HG03457 (cell line): ENCODE measurements at regions not wholly inside any gene's neighbourhood (a gene's known extent, or its start where the extent isn't known, plus 50 kb on each side); places are given as distances from the start of the nearest gene placed in this dataset.

Source experiments
- ATAC-seq: cut with Tn5 transposase; IDR thresholded peaks from one replicate; pipeline ENCODE4 v1.9.1; 2021; ENCODE audit warnings: moderate number of reproducible peaks; ENCODE audit not compliant: unreplicated experiment

DNA sequence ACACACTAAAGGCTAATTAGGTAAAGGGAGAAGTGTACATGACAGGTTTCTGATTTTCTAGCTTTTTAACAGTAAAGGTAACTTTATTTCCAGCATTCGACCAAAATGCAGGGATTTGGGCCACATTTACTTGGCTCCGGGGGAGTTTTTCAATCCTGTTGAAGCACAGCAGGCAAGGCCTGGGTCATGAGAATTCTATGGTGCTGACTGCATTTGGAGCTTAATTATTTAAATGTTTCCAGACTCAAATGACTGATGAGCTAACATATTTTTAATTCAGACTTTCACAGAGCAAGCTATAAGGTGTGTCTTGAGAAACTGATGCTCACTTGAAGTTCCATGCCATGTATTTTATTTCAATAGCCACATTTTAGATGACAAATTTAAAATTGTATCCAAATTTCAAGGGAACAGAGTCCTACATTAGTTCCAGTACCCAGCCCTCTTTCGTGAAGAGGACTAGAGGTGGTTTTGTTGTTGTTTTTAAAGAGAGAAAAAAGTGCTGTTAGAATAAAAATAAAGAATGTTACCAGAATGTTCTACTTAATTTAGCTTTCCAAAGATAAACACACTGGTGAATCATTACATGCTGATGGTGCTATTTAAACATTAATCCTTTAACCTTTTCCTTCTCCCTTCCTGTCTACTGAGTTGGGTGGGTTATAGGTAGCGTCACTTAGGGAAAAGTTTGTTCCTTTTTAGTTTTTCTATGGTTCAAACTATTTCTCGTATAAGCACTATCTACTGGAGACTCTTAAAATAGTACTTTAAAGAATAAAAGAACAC, 82.3 kb upstream of the PHACTR2 start:
- no peak for ATAC-seq

DNA sequence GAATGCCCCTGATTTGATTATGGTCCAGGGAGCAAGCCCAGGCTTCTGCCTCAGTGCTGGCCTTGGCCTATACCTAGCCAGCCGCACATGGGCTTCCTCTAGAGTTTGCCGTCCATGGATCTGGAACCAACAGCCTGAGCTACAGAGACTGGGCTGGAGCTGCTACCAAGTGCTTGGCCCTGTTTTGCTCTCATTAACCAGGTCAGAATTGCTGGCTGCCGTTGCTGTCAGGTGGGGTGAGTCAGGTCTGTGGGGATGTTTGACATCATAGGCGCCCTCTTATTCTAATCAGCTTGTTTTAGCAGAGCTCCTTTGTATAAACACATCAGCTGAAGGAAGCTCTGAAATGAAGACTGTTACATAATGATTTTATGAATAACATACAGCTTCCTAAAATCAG, 83.1 kb upstream of the PHACTR2 start:
- ATAC-seq: no peak

DNA sequence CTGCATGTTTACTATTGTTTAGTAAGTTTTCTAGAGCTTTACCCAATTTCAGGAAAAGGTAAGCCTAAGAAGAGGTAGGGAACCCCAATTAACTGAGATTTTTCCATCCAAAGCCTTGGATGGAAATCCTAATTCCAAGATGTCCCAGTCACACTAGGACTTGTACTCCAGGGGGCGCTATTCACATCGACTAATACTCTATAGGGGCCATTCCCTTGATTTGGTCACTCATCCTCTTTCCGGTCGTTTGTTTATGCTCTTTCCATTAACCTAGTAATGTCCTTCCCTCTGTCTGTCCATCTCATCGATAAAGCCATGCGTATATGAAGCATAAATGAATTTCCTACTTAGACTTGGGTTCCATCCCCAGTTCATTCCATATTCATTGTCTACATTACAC, 80.8 kb upstream of the FUCA2 start:
- ATAC-seq: no peak

DNA sequence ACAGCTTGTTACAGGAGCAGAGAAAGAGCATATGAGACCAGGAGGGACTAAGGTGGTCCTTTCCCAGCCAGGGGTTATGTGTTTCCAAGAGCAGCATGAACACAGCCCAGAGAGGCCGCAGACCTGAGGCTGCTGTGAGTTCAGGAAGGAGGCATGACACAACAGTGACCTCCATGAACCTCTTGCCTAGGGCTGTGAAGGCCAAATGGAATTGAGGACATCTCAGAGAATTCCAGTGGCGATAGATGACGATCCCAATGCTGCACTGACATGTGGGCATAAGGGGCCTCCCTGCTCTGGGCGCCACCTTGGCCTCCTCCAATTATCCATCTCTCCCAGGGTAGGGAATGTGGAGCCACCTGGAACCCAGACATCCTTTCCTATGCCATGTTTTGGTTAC, 79.9 kb upstream of the FUCA2 start:
- ATAC-seq: no peak

DNA sequence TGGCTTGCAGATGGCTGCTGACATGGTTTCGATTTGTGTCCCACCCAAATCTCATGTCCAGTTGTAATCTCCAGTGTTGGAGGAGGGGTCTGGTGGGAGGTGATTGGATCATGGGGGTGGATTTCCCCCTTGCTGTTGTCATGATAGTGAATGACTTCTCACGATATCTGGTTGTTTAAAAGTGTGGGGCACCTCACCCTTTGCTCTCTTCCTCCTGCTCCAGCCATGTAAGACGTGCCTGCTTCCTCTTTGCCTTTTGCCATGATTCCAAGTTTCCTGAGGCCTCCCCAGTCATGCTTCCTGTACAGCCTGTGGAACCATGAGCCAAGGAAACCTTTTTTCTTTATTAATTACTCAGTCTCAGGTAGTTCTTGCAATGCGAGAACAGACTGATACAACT, 77.6 kb upstream of the FUCA2 start:
- no peak for ATAC-seq

DNA sequence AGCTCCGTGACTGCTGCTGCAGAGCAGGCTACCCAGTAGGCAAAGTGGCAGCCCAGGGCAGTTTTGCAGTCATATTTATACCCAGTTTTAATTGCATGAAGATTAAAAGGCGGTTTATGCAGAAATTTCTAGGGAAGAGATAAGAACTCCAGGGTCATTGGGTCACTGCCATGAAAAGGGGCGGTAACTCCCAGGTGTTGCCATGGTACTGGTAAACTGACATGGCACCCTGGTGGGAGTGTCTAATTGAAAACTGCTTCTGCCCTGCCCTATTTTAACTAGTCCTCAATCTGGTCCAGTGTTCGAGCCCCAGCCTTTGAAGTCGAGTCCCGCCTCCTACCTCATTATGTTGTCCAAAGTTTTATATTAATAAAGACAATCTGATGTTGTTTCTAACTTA, 75.0 kb upstream of the FUCA2 start:
- ATAC-seq: no peak

DNA sequence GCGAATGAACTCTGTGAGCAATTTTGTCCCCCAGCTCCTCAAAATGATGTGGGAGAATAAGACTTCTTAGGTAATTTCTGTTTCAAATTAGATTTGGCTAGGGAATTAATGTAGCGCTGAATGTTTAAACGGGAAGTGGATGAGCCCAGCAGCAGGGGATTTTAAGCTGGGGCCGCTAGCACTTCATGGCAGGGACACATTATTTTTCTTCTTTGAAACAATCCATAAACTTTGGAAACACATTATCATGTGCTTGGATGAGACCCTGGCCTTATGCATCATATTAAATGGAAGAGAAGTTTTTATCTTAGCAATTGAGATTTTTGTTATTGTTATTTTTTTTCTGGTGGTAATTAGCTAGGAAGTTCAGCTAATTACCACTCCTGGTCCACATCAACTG, 74.2 kb upstream of the FUCA2 start:
- ATAC-seq: no peak

DNA sequence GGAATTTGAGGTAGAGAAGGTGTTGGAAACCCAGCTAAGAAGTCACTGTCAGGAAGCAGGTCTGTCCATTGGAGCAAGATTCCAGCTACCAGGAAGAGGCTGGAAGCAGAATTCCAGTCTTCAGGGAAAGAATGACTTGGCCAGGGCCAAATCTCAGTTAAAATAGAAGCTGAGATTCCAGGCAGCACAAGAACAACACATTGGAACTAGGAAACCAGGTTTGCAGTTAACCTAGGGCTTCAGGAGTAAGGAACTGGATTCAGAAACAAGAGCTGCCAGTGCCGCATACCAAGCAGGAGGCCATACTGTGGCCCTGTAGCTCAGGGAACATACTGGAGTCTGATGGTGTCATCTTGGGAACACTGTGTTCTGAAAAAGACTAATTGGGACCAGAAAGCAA, 73.7 kb upstream of the FUCA2 start:
- ATAC-seq: no peak

DNA sequence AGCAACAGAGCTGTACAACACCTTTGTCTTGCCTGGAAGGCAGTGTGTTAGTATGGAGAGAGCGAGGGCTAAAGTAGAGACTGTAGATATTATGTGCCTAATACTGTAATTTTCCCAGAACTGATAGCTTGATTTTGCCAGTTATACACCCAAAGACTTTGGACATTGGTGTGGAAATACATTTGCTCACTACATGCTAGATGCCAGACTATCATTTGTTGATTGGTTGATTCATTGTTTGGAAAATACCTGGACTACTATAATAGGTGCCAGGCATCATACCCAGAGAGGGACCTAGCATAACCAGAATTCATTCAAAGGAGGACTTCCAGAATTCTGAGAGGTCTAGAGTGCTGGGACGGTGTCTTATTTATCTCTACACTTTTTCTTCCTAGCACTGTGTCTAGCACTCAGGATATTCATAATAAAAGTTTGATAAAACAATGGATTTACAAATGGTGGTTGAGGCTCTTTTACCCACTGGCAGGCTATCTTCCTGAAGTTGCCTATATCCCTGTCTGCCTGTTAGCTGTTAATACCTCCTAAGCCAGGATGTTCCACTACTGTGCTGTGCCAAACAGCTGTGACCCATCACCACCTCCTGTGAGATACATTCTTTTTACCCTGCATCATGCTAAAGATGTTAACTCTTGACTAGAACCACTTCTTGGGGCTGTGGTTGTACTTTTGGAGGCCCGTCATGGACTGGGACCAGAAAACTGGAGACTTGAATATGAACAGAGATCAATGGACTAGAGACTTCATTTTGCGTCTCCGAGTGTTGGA, 72.2 kb upstream of the FUCA2 start:
- no peak for ATAC-seq

DNA sequence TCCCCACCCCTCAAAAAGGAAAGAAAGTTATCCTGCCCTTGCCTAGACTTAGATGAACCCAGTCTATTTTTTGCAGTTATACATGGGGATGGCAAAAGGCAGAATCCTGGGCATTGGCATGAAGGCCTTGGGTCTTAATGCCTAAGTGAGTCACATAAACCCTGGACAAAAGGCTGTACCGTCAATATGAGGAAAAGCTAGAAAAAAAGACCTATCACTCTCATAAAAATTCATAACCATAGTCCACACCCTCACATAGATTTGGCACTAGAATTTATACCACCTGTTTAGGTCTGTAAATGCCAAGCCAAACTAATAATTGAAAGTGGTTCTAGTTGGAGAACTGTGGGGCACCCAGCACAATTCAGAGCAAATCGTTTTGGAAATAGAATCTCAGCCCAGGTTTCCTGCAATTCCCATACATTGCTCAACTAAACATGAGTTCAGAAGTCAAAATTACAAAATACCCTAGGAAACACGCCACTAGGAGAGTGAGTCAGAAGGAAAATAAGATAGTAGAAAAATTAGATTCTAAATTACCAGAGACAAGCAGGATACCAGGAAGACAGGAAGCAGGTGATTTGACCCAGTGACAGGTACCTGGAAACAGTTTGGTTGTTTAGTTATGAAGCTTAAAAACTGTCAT, 70.4 kb upstream of the FUCA2 start:
- ATAC-seq: no peak

DNA sequence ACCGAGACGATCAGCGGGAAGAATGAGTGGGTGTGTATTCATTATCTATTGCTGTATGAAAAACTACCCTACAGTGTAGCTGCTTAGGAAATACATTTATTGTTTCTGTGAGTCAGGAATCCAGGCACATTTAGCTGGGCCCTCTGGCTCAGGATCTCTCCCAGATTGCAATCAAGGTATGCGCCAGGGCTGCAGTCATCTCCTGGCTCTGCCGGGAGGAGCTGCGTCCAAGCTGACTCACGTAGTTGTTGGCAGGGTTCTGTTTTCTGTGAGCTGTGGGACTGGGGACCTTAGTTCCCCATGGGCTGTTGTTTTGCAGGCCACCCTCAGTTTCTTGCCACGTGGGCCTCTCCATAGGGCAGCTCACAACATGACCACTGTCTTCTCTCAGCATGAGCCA, 68.2 kb upstream of the FUCA2 start:
- ATAC-seq: no peak

DNA sequence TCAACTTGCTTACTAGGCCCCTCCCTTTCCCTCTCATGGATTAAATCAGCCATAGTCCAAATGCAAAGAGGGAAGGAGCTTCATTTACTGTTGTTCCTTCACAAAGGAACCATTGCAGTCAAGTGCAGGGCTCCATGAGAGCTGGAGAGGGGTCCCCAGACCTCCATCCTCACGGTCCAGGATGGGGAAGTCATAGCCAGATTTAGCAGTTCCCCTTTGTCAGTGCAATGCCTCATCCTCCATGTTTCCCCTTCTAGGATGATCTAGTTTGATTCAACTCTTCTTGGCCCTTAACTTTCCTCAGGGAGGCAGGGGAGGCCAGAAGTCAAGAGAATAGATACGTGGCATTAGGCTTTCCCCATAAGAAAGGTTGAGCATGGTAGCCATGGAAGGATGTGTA, 66.5 kb upstream of the FUCA2 start:
- no peak for ATAC-seq

DNA sequence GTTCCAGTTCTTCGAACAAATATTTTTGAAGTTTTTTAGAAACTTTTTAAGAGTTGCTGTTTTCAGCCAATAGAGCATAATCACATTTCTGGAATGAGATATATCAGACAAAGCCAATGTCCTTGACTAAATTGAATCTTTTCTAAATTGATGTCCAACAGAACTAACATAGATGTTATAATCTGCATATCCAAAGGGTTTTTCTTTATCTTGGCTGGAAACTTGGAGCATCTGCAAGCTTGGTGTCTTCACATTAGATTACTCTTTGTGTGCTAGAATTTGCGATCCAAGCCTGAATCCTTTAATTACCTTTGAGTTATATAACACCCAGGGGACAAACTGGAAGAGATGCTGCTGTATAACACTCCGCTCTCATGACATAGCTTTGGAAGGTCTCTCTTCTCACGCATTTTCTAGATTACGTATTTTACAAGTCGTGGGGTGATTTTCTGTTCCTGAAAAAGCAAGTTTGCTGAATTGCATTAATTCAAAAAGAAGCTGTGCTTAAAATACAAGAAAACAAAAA, 64.4 kb upstream of the FUCA2 start:
- no peak for ATAC-seq

DNA sequence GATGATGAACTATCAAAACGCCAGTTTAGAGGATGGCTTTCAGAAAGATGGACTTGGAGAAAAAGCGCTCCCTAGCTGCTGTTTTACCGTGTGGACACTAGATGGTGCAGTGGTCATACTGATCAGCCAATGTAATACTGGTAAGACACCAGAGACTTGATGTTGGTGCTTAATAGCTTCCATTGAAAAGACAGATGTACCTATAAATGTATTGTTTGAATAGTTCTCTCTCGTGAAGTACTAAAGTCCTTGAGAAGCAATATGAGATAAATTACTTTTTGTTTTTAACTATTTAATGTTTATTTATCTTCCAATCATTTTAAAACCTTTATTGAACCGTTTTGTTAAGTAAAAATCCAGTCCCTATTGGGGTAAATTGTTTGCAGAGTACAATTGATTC, 63.9 kb upstream of the FUCA2 start:
- peak; percentile 87 for ATAC-seq

DNA sequence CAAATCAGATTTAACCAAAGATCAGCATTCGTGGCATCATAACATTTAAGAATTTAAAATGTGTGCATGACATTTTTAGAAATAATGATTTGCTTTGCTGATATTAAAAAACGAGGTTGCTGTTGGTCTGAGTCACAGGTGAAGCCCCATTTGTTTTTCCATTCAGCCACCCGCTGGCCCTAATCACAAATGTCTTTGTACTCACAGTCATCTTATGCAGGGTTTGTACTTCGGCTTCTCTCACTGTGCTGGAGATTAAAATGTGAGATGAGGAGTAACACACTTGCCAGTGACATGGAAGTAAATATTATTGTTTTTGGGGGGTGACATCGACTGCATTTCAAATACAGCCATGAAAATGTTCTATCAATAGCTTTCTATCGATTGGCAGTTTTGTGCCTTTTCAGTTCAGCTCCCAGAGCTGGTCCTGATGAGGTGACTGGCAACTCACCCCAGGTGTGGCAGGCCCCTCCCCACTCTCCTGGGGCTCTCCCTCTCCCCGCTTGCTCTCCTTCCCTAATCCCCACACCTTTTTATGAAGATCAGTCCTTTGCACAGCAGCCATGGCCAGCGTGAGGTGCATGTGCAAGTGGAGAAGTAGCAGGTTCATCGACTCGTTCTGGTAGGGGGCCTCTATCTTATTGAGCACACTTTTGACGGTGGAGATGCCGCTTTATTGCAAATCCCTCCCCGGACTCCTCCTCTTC, 58.8 kb upstream of the FUCA2 start:
- no peak for ATAC-seq

DNA sequence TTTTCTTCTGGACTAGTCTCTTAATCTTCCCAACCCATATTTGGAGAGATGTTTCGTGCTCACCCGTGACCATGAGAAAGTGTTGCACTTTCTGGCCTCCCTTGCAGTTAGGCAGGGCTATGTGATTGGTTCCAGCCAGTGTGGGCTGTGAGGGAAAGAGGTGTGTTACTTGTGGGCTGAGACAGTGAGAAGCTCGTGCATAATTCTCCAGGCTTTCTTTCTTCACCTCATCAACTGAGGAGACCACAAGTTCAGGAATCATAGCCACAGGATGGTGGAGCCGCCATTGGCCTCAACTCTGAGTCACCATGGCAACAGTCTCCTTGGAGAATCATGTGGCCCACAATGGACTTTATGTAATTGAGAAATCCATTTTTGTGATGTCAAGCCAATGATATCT, 57.5 kb upstream of the FUCA2 start:
- ATAC-seq: no peak

DNA sequence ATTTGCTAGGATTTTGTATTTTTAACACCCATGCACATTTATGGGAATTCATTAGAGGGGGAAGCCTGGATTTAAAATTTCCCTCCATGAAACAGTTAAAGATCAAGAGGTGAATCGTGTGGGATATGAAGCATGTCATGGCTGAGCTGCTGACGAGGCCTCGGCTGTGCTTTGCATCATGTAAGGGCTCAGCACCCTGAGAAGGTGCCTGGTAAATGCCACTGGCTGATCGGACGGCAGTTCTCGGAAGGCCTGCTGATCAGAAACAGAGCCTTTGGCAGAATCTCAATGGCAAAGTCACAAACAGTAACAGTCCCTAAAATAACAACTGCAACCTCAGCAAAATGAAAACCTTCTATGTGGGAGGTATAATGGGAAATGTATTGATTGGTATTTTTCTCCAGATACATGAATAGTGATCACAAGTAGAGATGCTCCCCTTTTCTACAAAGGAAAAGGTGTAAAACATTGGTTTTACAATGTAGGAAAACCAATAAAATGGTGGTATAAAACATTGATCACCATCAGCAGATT, 53.0 kb upstream of the FUCA2 start:
- ATAC-seq: no peak

DNA sequence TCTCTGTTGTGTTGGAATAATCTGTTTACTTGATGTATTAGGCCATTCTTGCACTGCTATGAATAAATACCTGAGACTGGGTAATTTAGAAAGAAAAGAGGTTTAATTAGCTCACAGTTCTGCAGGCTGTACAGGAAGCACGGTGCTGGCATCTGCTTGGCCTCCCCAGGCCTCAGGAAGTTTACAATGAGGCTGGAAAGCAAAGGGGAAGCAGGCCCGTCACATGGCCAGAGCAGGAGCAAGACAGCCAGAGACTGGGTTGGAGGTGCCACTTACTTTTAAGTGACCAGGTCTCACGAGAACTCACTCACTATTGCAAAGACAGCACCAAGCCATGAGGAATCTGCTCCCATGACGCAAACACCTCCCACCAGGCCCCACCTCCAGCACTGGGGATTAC, 50.6 kb upstream of the FUCA2 start:
- ATAC-seq: no peak
